SK-N-SH (cell line): ENCODE measurements at regions not wholly inside any gene's neighbourhood (a gene's known extent, or its start where the extent isn't known, plus 50 kb on each side); places are given as distances from the start of the nearest gene placed in this dataset.

Source experiments
- CTCF ChIA-PET: fragments of 300-600, 350-600 bp; formaldehyde crosslinking; extraction: SDS; loops from one replicate; lab custom pipeline; 2021; lab: Yijun Ruan, JAX
- POLR2A ChIA-PET: fragments of 350-600 bp; sonication (Branson Sonifier 250); formaldehyde crosslinking; extraction: SDS; loops from one replicate; lab custom pipeline; 2020; ENCODE audit warnings: antibody characterized with exemption, inconsistent platforms; lab: Yijun Ruan, JAX
- DNase-seq: peaks from one replicate; pipeline ENCODE4 v3.0.0; 2012
- H2AFZ ChIP-seq: fragments of 200-600 bp; sonication (generic); 2 replicates; pipeline ENCODE4 v1.8.1; 2016; ENCODE audit warnings: antibody characterized with exemption, mild to moderate bottlenecking, low read depth
- H3F3A ChIP-seq: fragments of 200-600 bp; sonication (generic); replicated peaks from 2 replicates; pipeline ENCODE3; 2016; ENCODE audit warnings: antibody characterized with exemption, mild to moderate bottlenecking; ENCODE audit not compliant: insufficient read depth
- H3K27ac ChIP-seq, 2 experiments: fragments of 200-500 bp in 1 of 2; fragments of 200-600 bp in 1 of 2; sonication (Bioruptor generic) in 1 of 2; sonication (generic), shearing (Covaris generic) in 1 of 2; 2 replicates each; pipeline versions ENCODE4 v1.5.1 to v1.6.1; 2014 to 2016; ENCODE audit warnings: low read depth in 2 of 2, inconsistent platforms in 1 of 2, low read length in 1 of 2, mild to moderate bottlenecking in 1 of 2, mixed read lengths in 1 of 2
- H3K27me3 ChIP-seq: fragments of 200-600 bp; sonication (generic), shearing (Covaris generic); 2 replicates; pipeline ENCODE4 v1.6.1; 2016; ENCODE audit warnings: mixed run types; ENCODE audit not compliant: insufficient read depth
- H3K36me3 ChIP-seq, 2 experiments: fragments of 200-500 bp in 1 of 2; fragments of 200-600 bp in 1 of 2; sonication (Bioruptor generic) in 1 of 2; sonication (generic) in 1 of 2; replicated peaks in 1 of 2; 2 replicates each; pipeline versions ENCODE3 to v1.5.1; 2014 to 2016; ENCODE audit warnings: low read length in 1 of 2, mild to moderate bottlenecking in 1 of 2; ENCODE audit not compliant: insufficient read depth in 2 of 2, control insufficient read depth in 1 of 2
- H3K4me1 ChIP-seq, 2 experiments: fragments of 200-500 bp in 1 of 2; fragments of 200-600 bp in 1 of 2; sonication (Bioruptor generic) in 1 of 2; sonication (generic), shearing (Covaris generic) in 1 of 2; 2 replicates each; pipeline versions ENCODE4 v1.5.1 to v1.6.1; 2014 to 2016; ENCODE audit warnings: low read depth in 1 of 2, low read length in 1 of 2, mixed run types in 1 of 2; ENCODE audit not compliant: insufficient read depth in 2 of 2, control insufficient read depth in 1 of 2
- H3K4me2 ChIP-seq: fragments of 200-600 bp; sonication (generic), shearing (Covaris generic); 2 replicates; pipeline ENCODE4 v1.6.1; 2017; ENCODE audit warnings: mixed run types
- H3K4me3 ChIP-seq, 2 experiments: fragments of 200-500 bp in 1 of 2; fragments of 200-600 bp in 1 of 2; sonication (Bioruptor generic) in 1 of 2; sonication (generic), shearing (Covaris generic) in 1 of 2; 2 replicates each; pipeline versions ENCODE4 v1.5.1 to v1.8.1; 2014 to 2016; ENCODE audit warnings: low read depth in 2 of 2, inconsistent platforms in 1 of 2, low read length in 1 of 2, mild to moderate bottlenecking in 1 of 2, mixed read lengths in 1 of 2, moderate library complexity in 1 of 2
- H3K79me2 ChIP-seq: fragments of 200-600 bp; sonication (generic); 2 replicates; pipeline ENCODE4 v1.8.1; 2017; ENCODE audit warnings: mild to moderate bottlenecking; ENCODE audit not compliant: insufficient read depth
- H3K9ac ChIP-seq: fragments of 200-600 bp; sonication (generic); 2 replicates; pipeline ENCODE4 v1.6.1; 2017; ENCODE audit warnings: mixed run types
- H3K9me2 ChIP-seq: fragments of 200-600 bp; sonication (generic); 2 replicates; pipeline ENCODE4 v1.6.1; 2017; ENCODE audit warnings: mixed run types
- H3K9me3 ChIP-seq: fragments of 200-600 bp; sonication (generic); 2 replicates; pipeline ENCODE4 v1.6.1; 2017; ENCODE audit warnings: mixed run types, mild to moderate bottlenecking, moderate library complexity
- H4K20me1 ChIP-seq: fragments of 200-600 bp; sonication (generic); 2 replicates; pipeline ENCODE4 v1.6.1; 2017; ENCODE audit warnings: mild to moderate bottlenecking, mixed run types; ENCODE audit not compliant: insufficient read depth
- CTCF ChIP-seq: fragments of 200-600 bp; sonication (generic); IDR thresholded peaks from 2 replicates; pipeline ENCODE4 v1.6.1; 2017; ENCODE audit warnings: antibody characterized with exemption, mild to moderate bottlenecking, moderate library complexity
- ELF1 ChIP-seq: IDR thresholded peaks from 2 replicates; pipeline ENCODE4 v1.4.0; 2012
- EZH2phosphoT487 ChIP-seq: fragments of 200-600 bp; sonication (generic); IDR thresholded peaks from 2 replicates; pipeline ENCODE4 v1.6.1; 2017; ENCODE audit warnings: low read depth, mixed run types, mild to moderate bottlenecking, antibody characterized with exemption, moderate library complexity, borderline replicate concordance
- FOSL2 ChIP-seq: IDR thresholded peaks from 2 replicates; pipeline ENCODE4 v1.4.0; 2012; ENCODE audit warnings: low read depth, mild to moderate bottlenecking, moderate library complexity, borderline replicate concordance
- FOXJ3 ChIP-seq: sonication (generic); formaldehyde crosslinking; IDR thresholded peaks from 2 replicates; pipeline ENCODE4 v1.5.1; 2020; ENCODE audit warnings: mild to moderate bottlenecking, missing genetic modification reagents
- GATA2 ChIP-seq: sonication (generic); formaldehyde crosslinking; IDR thresholded peaks from 2 replicates; pipeline ENCODE4 v1.5.0; 2020; ENCODE audit warnings: mild to moderate bottlenecking, missing genetic modification reagents
- JUND ChIP-seq: IDR thresholded peaks from 2 replicates; pipeline ENCODE4 v1.4.0; 2012
- MEF2A ChIP-seq: IDR thresholded peaks from 2 replicates; pipeline ENCODE4 v1.4.0; 2012; ENCODE audit warnings: low read depth, borderline replicate concordance
- MXI1 ChIP-seq: IDR thresholded peaks from 2 replicates; pipeline ENCODE4 v1.6.1; 2012; ENCODE audit warnings: mild to moderate bottlenecking, low read depth, low read length, improper control_type of control experiment
- NFIC ChIP-seq: IDR thresholded peaks from 2 replicates; pipeline ENCODE4 v1.4.0; 2012; ENCODE audit warnings: borderline replicate concordance
- POLR2AphosphoS5 ChIP-seq: IDR thresholded peaks from 2 replicates; pipeline ENCODE4 v1.6.1; 2012; ENCODE audit warnings: low read depth, low read length
- RCOR1 ChIP-seq: fragments of 150-350 bp; IDR thresholded peaks from 2 replicates; pipeline ENCODE4 v1.6.1; 2017; ENCODE audit warnings: antibody characterized with exemption, low read length
- RXRA ChIP-seq: IDR thresholded peaks from 2 replicates; pipeline ENCODE4 v1.4.0; 2012; ENCODE audit warnings: low read depth, mild to moderate bottlenecking, borderline replicate concordance
- SIN3A ChIP-seq: IDR thresholded peaks from 2 replicates; pipeline ENCODE4 v1.6.1; 2012; ENCODE audit warnings: low read depth, mild to moderate bottlenecking, low read length, moderate library complexity, borderline replicate concordance
- SMC3 ChIP-seq: IDR thresholded peaks from 2 replicates; pipeline ENCODE4 v1.6.1; 2012; ENCODE audit warnings: low read depth, low read length, improper control_type of control experiment
- TAF1 ChIP-seq: IDR thresholded peaks from 2 replicates; pipeline ENCODE4 v1.6.1; 2012; ENCODE audit warnings: low read depth, mild to moderate bottlenecking, low read length, moderate library complexity, borderline replicate concordance
- USF1 ChIP-seq: IDR thresholded peaks from 2 replicates; pipeline ENCODE4 v1.4.0; 2012; ENCODE audit warnings: low read depth, borderline replicate concordance
- ZBTB33 ChIP-seq: IDR thresholded peaks from 2 replicates; pipeline ENCODE4 v1.4.0; 2012; ENCODE audit warnings: low read depth, borderline replicate concordance
- WGBS: methylation state at CpG from one replicate; pipeline ENCODE4 v1.1.6; 2017; ENCODE audit warnings: low lambda C conversion rate; 5-methylcytosine and 5-hydroxymethylcytosine counted together

GRCh38 chr20:36084356-36084755 is 70.2 kb upstream of the EPB41L1 start:
- H3K9me2 ChIP-seq, result no peaks in the 10 kb centered on the region
- H3K4me2 ChIP-seq, result no peak overlapping the region
- no peak for TF ChIP-seq FOXJ3 (CRISPR knock-in tag)
- H3K4me1 ChIP-seq, result no peaks in the 10 kb centered on the region
- ChIA-PET CTCF (no interaction called here), POLR2A (no interaction called here)
- no peaks in the 10 kb centered on the region for H3K36me3 ChIP-seq
- 61% methylated on average over 3 of the region's 3 CpGs for WGBS
- H3K79me2 ChIP-seq, result no peaks in the 10 kb centered on the region
- no peak overlapping the region for H3K4me3 ChIP-seq
- H3K27ac ChIP-seq, result no peak overlapping the region
- H3K9me3 ChIP-seq, result no peaks in the 10 kb centered on the region
- peaks cover 5% of the 10 kb centered on the region; the same call in 1 of the 2 replicates for H3K27me3 ChIP-seq
- DNase-seq, result no peak
- no peak overlapping the region for H3K9ac ChIP-seq
- H2AFZ ChIP-seq, result no peak overlapping the region
- no peaks in the 10 kb centered on the region for H4K20me1 ChIP-seq
- H3F3A ChIP-seq, result no peaks in the 10 kb centered on the region

GRCh38 chr20:36084897-36085613 is 69.5 kb upstream of the EPB41L1 start:
- peaks cover 5% of the 10 kb centered on the region; the same call in 1 of the 2 replicates for H3K27me3 ChIP-seq
- H4K20me1 ChIP-seq, result no peaks in the 10 kb centered on the region
- H3F3A ChIP-seq, result no peaks in the 10 kb centered on the region
- no peak for TF ChIP-seq EZH2phosphoT487
- no peak for TF ChIP-seq SIN3A
- TF ChIP-seq MXI1, result no peak
- TF ChIP-seq GATA2 (CRISPR knock-in tag), result no peak
- no peak for TF ChIP-seq POLR2AphosphoS5
- TF ChIP-seq RCOR1, result no peak
- no peak for TF ChIP-seq ELF1
- TF ChIP-seq TAF1, result no peak
- TF ChIP-seq MEF2A, result no peak
- TF ChIP-seq RXRA, result no peak
- TF ChIP-seq ZBTB33, result no peak
- no peak for TF ChIP-seq CTCF
- no peak for TF ChIP-seq NFIC
- TF ChIP-seq USF1, result no peak
- no peak for TF ChIP-seq JUND
- TF ChIP-seq SMC3, result no peak
- TF ChIP-seq FOSL2, result no peak
- H3K9me2 ChIP-seq, result no peaks in the 10 kb centered on the region
- no peaks in the 10 kb centered on the region for H3K9me3 ChIP-seq
- H2AFZ ChIP-seq, result no peak overlapping the region
- WGBS, result 65% methylated on average over 4 of the region's 4 CpGs
- H3K36me3 ChIP-seq, result no peaks in the 10 kb centered on the region
- H3K4me1 ChIP-seq, result no peaks in the 10 kb centered on the region
- no peak overlapping the region for H3K9ac ChIP-seq
- no peak overlapping the region for H3K4me2 ChIP-seq
- CTCF ChIA-PET, result no interaction called here
- H3K27ac ChIP-seq, result no peak overlapping the region
- no peak overlapping the region for H3K4me3 ChIP-seq
- no peak for DNase-seq
- no peaks in the 10 kb centered on the region for H3K79me2 ChIP-seq
- POLR2A ChIA-PET, result no interaction called here
